Transverse colon (tissue), 4 donors: ENCODE measurements at regions not wholly inside any gene's neighbourhood (a gene's known extent, or its start where the extent isn't known, plus 50 kb on each side); places are given as distances from the start of the nearest gene placed in this dataset.

Experiments
- CTCF ChIP-seq, 5 experiments: fragments of 200-600 bp in 3 of 5; fragments of 450-650 bp in 2 of 5; sonication (generic) in 3 of 5; IDR thresholded peaks; 1 replicate in 2 of 5; 2 replicates in 3 of 5; pipeline ENCODE4 v1.5.1; 2016 to 2017; ENCODE audit warnings: antibody characterized with exemption in 5 of 5, inconsistent platforms in 3 of 5, mild to moderate bottlenecking in 2 of 5, moderate library complexity in 1 of 5
- POLR2A ChIP-seq: fragments of 450-650 bp; IDR thresholded peaks from one replicate; pipeline ENCODE4 v1.6.1; 2016; ENCODE audit warnings: antibody characterized with exemption, mild to moderate bottlenecking, moderate library complexity
- POLR2AphosphoS5 ChIP-seq, 3 donors: sonication (generic); formaldehyde crosslinking; IDR thresholded peaks; one replicate each; pipeline ENCODE4 v1.6.1; 2016; ENCODE audit warnings: antibody characterized with exemption in 3 of 3

GRCh38 chr20:11098888-11099287 is 425.1 kb upstream of the JAG1 start:
- TF ChIP-seq CTCF (IDR thresholded peaks at IDR 0.05), result peak in 4 of 5 experiments; percentile 36 to 47 (median 40)
- TF ChIP-seq POLR2AphosphoS5 (IDR thresholded peaks at IDR 0.05), result no peak
- no peak for TF ChIP-seq POLR2A
